C4-2B (cell line): ENCODE measurements at regions not wholly inside any gene's neighbourhood (a gene's known extent, or its start where the extent isn't known, plus 50 kb on each side); places are given as distances from the start of the nearest gene placed in this dataset.
"Not testable (repeated sequence)": the region's sequence is repeated elsewhere in the genome, so short reads cannot be mapped to it uniquely, and the experiment has no call there.

ENCODE experiments used
- H3K27ac ChIP-seq: fragments of 450-650 bp; 2 replicates; pipeline ENCODE4 v1.5.1; 2017
- CTCF ChIP-seq: fragments of 450-650 bp; conservative IDR thresholded peaks from 2 replicates; pipeline ENCODE4 v1.5.1; 2017; ENCODE audit warnings: mild to moderate bottlenecking
- ZFX ChIP-seq: fragments of 450-650 bp; IDR thresholded peaks from 2 replicates; pipeline ENCODE4 v1.6.1; 2017

- no peak for TF ChIP-seq ZFX
- no peak for TF ChIP-seq CTCF
- H3K27ac ChIP-seq: no peak overlapping the region
Measured at GRCh38 chr15:69926721-69927120, 171.0 kb downstream of the TLE3 start.

- H3K27ac ChIP-seq: not testable (repeated sequence)
Measured at GRCh38 chr15:69928890-69929289, 168.8 kb downstream of the TLE3 start.

- H3K27ac ChIP-seq: peak overlapping the region; percentile 9; the same call in 1 of the 2 replicates
- no peak for TF ChIP-seq CTCF
- TF ChIP-seq ZFX: no peak
Measured at GRCh38 chr15:69929905-69930630, 167.6 kb downstream of the TLE3 start.

GRCh38 chr15:69930754-69931153, 167.0 kb downstream of the TLE3 start:
- TF ChIP-seq ZFX (no peak), CTCF (no peak)
- no peak overlapping the region for H3K27ac ChIP-seq

GRCh38 chr15:69931156-69931555, 166.6 kb downstream of the TLE3 start:
- no peak for TF ChIP-seq ZFX
- TF ChIP-seq CTCF: no peak
- H3K27ac ChIP-seq: no peak overlapping the region

GRCh38 chr15:69934607-69935006, 163.1 kb downstream of the TLE3 start:
- TF ChIP-seq ZFX (no peak), CTCF (no peak)
- H3K27ac ChIP-seq: no peak overlapping the region

GRCh38 chr15:69939513-69940440, 157.9 kb downstream of the TLE3 start:
- no peak for TF ChIP-seq ZFX
- no peak for TF ChIP-seq CTCF
- H3K27ac ChIP-seq: no peak overlapping the region
